ENCODE measurements at regions not wholly inside any gene's neighbourhood (a gene's known extent, or its start where the extent isn't known, plus 50 kb on each side); places are given as distances from the start of the nearest gene placed in this dataset.
A peak's percentile ranks its signal among the peaks of the same experiment; 100 is the strongest.

DNA sequence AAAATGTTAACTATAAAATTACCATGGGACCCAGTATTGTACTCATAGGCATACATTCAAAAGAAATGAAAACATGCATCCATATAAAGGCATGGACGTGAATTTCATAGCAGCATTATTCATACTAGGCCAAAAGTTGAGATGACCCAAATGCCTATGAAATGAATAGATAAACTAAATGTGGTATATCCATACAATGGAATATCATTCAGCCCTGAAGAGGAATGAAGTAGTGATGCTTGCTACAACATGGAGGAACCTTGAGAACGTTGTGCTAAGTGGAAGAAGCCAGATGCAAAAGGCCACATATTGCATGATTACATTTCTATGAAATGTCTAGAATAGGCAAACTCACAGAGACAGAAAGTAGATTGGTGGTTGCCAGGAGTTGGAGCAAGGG is 127.1 kb upstream of the IPO9 start:
- WGBS (ENCODE audit: insufficient coverage, low coverage, low lambda C conversion rate, missing lambda C conversion rate), result 92% methylated on average over 2 of the region's 2 CpGs
- no peak overlapping the region for H3K27ac ChIP-seq
- ATAC-seq, result no peak

DNA sequence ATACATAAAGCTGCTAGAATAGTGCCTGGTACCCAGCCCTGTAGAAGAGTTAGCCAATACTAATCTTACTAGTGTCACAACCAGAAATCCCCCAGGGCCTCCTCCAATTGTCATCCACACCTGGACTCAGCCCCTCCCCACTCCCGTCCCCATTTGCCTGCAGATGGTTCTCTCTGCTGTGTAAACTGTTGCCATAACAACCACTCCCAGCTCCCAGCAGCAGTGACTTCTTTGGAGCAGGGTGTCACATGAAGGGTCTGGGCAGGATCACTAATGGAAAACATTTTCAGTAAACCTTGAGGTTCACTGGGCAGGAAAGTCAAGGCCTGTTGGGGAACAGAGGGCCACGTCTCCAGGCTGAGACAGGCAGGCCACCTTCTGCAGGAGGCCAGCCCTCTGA is 126.0 kb upstream of the IPO9 start:
- WGBS (ENCODE audit: insufficient coverage, low coverage, low lambda C conversion rate, missing lambda C conversion rate), result 80% methylated on average over 1 of the region's 2 CpGs
- H3K36me3 ChIP-seq, result no peaks in the 10 kb centered on the region

More for the DNA sequence above, 127.1 kb upstream of the IPO9 start:
- no peaks in the 10 kb centered on the region for H3K4me1 ChIP-seq
- DNase-seq, result no peak
- no peaks in the 10 kb centered on the region for H3K27me3 ChIP-seq
- H3K36me3 ChIP-seq, result no peaks in the 10 kb centered on the region
- intact Hi-C loops (cut with DNase I), result no loop called here
- TF ChIP-seq, protein P1, sequence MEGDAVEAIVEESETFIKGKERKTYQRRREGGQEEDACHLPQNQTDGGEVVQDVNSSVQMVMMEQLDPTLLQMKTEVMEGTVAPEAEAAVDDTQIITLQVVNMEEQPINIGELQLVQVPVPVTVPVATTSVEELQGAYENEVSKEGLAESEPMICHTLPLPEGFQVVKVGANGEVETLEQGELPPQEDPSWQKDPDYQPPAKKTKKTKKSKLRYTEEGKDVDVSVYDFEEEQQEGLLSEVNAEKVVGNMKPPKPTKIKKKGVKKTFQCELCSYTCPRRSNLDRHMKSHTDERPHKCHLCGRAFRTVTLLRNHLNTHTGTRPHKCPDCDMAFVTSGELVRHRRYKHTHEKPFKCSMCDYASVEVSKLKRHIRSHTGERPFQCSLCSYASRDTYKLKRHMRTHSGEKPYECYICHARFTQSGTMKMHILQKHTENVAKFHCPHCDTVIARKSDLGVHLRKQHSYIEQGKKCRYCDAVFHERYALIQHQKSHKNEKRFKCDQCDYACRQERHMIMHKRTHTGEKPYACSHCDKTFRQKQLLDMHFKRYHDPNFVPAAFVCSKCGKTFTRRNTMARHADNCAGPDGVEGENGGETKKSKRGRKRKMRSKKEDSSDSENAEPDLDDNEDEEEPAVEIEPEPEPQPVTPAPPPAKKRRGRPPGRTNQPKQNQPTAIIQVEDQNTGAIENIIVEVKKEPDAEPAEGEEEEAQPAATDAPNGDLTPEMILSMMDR (IDR thresholded peaks at IDR 0.05), result no peak
- TF ChIP-seq POLR2A (IDR thresholded peaks at IDR 0.05), result no peak
- no peak overlapping the region for H3K4me3 ChIP-seq
- H3K9me3 ChIP-seq, result no peaks in the 10 kb centered on the region

DNA sequence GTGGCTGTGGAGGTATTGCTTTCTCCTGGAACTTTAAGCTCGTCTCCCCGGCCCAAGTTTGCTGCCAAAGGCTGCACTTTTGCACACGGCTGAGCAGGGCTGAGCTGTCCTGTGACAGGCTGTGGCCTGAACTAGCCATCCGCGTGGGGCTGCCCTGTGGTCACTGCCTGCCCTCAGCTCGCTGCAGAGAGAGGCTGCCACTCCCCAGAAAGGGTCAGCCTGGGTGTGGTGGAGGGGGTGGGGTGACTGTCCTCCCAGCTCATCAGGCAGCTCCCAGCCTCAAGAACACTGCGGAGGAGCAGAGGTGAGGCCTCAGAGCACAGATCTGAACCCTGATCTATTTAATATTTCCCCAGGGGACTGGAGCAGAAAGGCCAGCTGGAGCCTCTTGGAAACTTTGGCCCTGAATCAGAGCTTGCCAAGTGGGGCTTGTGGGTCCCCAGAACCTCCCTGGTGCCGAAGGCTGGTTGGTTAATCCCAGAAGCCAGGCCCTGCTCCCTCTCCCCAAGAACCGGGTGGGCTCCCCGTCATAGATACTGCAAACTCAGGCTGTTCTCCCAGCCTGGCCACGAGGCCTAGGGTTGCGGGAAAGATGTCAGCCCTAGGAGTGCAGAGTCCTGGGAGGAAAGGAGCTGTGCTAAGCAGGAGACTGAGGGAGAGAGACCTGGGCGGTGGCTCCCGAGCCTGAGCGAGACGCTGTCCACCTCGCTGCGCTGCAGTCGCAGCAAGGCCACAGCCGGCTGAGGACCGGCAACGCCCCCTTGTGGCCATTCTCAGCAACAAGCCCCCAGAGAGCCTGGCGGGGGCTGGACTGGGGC is 125.1 kb upstream of the IPO9 start:
- DNase-seq (peak; percentile 80 to 85 (median 83)), ATAC-seq (peak; percentile 95 to 99 (median 98))
- no peaks in the 10 kb centered on the region for H3K9me3 ChIP-seq
- no peak for TF ChIP-seq POLR2A (IDR thresholded peaks at IDR 0.05)
- TF ChIP-seq, protein P1 (IDR thresholded peaks at IDR 0.05), result peak; percentile 95 to 98 (median 98)
- no peak overlapping the region for H3K4me3 ChIP-seq
- intact Hi-C loops (cut with DNase I), result loop anchor here in 1 of 2 donors (2.0 kb wide), 1 partner anchor 143 kb away; no protein-coding TSS in a partner anchor
- no peaks in the 10 kb centered on the region for H3K36me3 ChIP-seq
- no peaks in the 10 kb centered on the region for H3K27me3 ChIP-seq
- no peak overlapping the region for H3K27ac ChIP-seq
- no peaks in the 10 kb centered on the region for H3K4me1 ChIP-seq
- 70% methylated on average over 4 of the region's 23 CpGs for WGBS (ENCODE audit: insufficient coverage, low coverage, low lambda C conversion rate, missing lambda C conversion rate)

More for the DNA sequence above, 126.0 kb upstream of the IPO9 start:
- no peak for DNase-seq
- ATAC-seq, result no peak
- Histone ChIP-seq H3K27me3 (no peaks in the 10 kb centered on the region), H3K4me3 (no peak overlapping the region), H3K4me1 (no peaks in the 10 kb centered on the region), H3K27ac (no peak overlapping the region), H3K9me3 (no peaks in the 10 kb centered on the region)
- intact Hi-C loops (cut with DNase I), result no loop called here
- TF ChIP-seq POLR2A (IDR thresholded peaks at IDR 0.05), result no peak
- TF ChIP-seq, protein P1 (IDR thresholded peaks at IDR 0.05), result no peak

DNA sequence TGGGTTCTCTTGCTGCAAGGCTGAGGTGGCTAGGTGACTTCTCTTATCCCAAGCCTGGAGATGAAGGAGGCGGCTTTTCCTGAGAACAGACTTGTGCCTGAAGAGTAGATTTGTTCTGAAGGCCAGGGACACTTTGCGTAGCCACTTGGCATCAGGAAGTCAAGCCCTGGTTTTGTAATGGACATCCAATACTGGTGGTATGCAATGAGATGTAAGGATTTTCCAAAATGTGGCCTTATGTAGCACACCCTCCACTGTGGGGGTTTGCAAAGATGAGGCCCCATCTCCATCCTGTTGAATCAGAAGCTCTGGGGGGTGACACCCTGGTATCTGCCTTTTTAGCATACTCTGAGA is 124.5 kb upstream of the IPO9 start:
- Histone ChIP-seq H3K9me3 (no peaks in the 10 kb centered on the region), H3K4me1 (no peaks in the 10 kb centered on the region), H3K4me3 (no peak overlapping the region), H3K36me3 (no peaks in the 10 kb centered on the region), H3K27ac (no peak overlapping the region), H3K27me3 (no peaks in the 10 kb centered on the region)
- ATAC-seq, result no peak
- WGBS (ENCODE audit: insufficient coverage, low coverage, low lambda C conversion rate, missing lambda C conversion rate), result 0% methylated on average over 1 of the region's 2 CpGs
- TF ChIP-seq POLR2A (IDR thresholded peaks at IDR 0.05), result no peak
- TF ChIP-seq, protein P1 (IDR thresholded peaks at IDR 0.05), result peak in 1 of 4 donors; percentile 7
- no peak for DNase-seq
- intact Hi-C loops (cut with DNase I), result loop anchor here in 1 of 2 donors (2.0 kb wide), 1 partner anchor 144 kb away; no protein-coding TSS in a partner anchor

Measured in right lobe of liver (tissue), 6 donors.